ENCODE measurements at regions not wholly inside any gene's neighbourhood (a gene's known extent, or its start where the extent isn't known, plus 50 kb on each side); places are given as distances from the start of the nearest gene placed in this dataset.
"Not testable (repeated sequence)": the region's sequence is repeated elsewhere in the genome, so short reads cannot be mapped to it uniquely, and the experiment has no call there.

- 86 to 92% methylated on average over 6 of the region's 6 CpGs for WGBS, 2 donors
- ATAC-seq (ENCODE audit: low FRiP score) (no peak), DNase-seq (no peak)
- Histone ChIP-seq H3K4me3 (ENCODE audit: low read length in 2 of 2) (no peak overlapping the region), H3K9me3 (ENCODE audit: control insufficient read depth, low read length) (no peaks in the 10 kb centered on the region), H3K27ac (ENCODE audit: low read depth in 1 of 2, low read length in 2 of 2) (no peak overlapping the region), H3K27me3 (ENCODE audit: control insufficient read depth in 1 of 2, insufficient read depth in 2 of 2, low read length in 1 of 2) (no peaks in the 10 kb centered on the region), H3K36me3 (ENCODE audit: control insufficient read depth in 1 of 2, insufficient read depth in 2 of 2, low read length in 1 of 2) (no peaks in the 10 kb centered on the region), H3K4me1 (ENCODE audit: control insufficient read depth in 1 of 2, insufficient read depth in 2 of 2, low read length in 2 of 2) (no peaks in the 10 kb centered on the region)
- intact Hi-C loops (cut with DNase I): no loop called here
These were observed 131.3 kb upstream of the PCDH20 start for GRCh38 chr13:61546911-61547310.

- H3K4me3 ChIP-seq (ENCODE audit: low read length in 2 of 2): no peak overlapping the region
- DNase-seq (no peak), ATAC-seq (ENCODE audit: low FRiP score) (no peak)
- H3K9me3 ChIP-seq (ENCODE audit: control insufficient read depth, low read length): no peaks in the 10 kb centered on the region
- intact Hi-C loops (cut with DNase I): no loop called here
- 55% methylated on average over 4 of the region's 4 CpGs for WGBS, 2 donors
- H3K27ac ChIP-seq (ENCODE audit: low read depth in 1 of 2, low read length in 2 of 2): no peak overlapping the region
- no peaks in the 10 kb centered on the region for H3K36me3 ChIP-seq (ENCODE audit: control insufficient read depth in 1 of 2, insufficient read depth in 2 of 2, low read length in 1 of 2)
- H3K27me3 ChIP-seq (ENCODE audit: control insufficient read depth in 1 of 2, insufficient read depth in 2 of 2, low read length in 1 of 2): no peaks in the 10 kb centered on the region
- H3K4me1 ChIP-seq (ENCODE audit: control insufficient read depth in 1 of 2, insufficient read depth in 2 of 2, low read length in 2 of 2): no peaks in the 10 kb centered on the region
These were observed 130.8 kb upstream of the PCDH20 start for GRCh38 chr13:61546413-61546812.

GRCh38 chr13:61536433-61536832, 120.8 kb upstream of the PCDH20 start:
- H3K9me3 ChIP-seq (ENCODE audit: control insufficient read depth, low read length): no peaks in the 10 kb centered on the region
- no peaks in the 10 kb centered on the region for H3K36me3 ChIP-seq (ENCODE audit: control insufficient read depth in 1 of 2, insufficient read depth in 2 of 2, low read length in 1 of 2)
- no peak for DNase-seq
- WGBS, 2 donors: 41 to 50% methylated on average over 1 of the region's 1 CpG
- no peak for ATAC-seq (ENCODE audit: low FRiP score)
- H3K27me3 ChIP-seq (ENCODE audit: control insufficient read depth in 1 of 2, insufficient read depth in 2 of 2, low read length in 1 of 2): no peaks in the 10 kb centered on the region
- intact Hi-C loops (cut with DNase I): no loop called here
- H3K27ac ChIP-seq (ENCODE audit: low read depth in 1 of 2, low read length in 2 of 2): no peak overlapping the region
- H3K4me1 ChIP-seq (ENCODE audit: control insufficient read depth in 1 of 2, insufficient read depth in 2 of 2, low read length in 2 of 2): no peaks in the 10 kb centered on the region
- H3K4me3 ChIP-seq (ENCODE audit: low read length in 2 of 2): no peak overlapping the region

GRCh38 chr13:61531383-61532065, 115.9 kb upstream of the PCDH20 start:
- Histone ChIP-seq H3K36me3 (ENCODE audit: control insufficient read depth in 1 of 2, insufficient read depth in 2 of 2, low read length in 1 of 2) (no peaks in the 10 kb centered on the region), H3K27ac (ENCODE audit: low read depth in 1 of 2, low read length in 2 of 2) (no peak overlapping the region), H3K27me3 (ENCODE audit: control insufficient read depth in 1 of 2, insufficient read depth in 2 of 2, low read length in 1 of 2) (no peaks in the 10 kb centered on the region), H3K9me3 (ENCODE audit: control insufficient read depth, low read length) (no peaks in the 10 kb centered on the region), H3K4me3 (ENCODE audit: low read length in 2 of 2) (no peak overlapping the region), H3K4me1 (ENCODE audit: control insufficient read depth in 1 of 2, insufficient read depth in 2 of 2, low read length in 2 of 2) (no peaks in the 10 kb centered on the region)
- WGBS, 2 donors: 47 to 52% methylated on average over 10 of the region's 10 CpGs
- DNase-seq (no peak), ATAC-seq (ENCODE audit: low FRiP score) (no peak)
- intact Hi-C loops (cut with DNase I): no loop called here

GRCh38 chr13:61519214-61519613, 103.6 kb upstream of the PCDH20 start:
- intact Hi-C loops (cut with DNase I): not testable (repeated sequence)
- 81 to 82% methylated on average over 5 of the region's 5 CpGs for WGBS, 2 donors

GRCh38 chr13:61508936-61509335, 93.3 kb upstream of the PCDH20 start:
- Histone ChIP-seq H3K4me1 (ENCODE audit: control insufficient read depth in 1 of 2, insufficient read depth in 2 of 2, low read length in 2 of 2) (no peaks in the 10 kb centered on the region), H3K4me3 (ENCODE audit: low read length in 2 of 2) (no peak overlapping the region), H3K9me3 (ENCODE audit: control insufficient read depth, low read length) (no peaks in the 10 kb centered on the region), H3K27me3 (ENCODE audit: control insufficient read depth in 1 of 2, insufficient read depth in 2 of 2, low read length in 1 of 2) (no peaks in the 10 kb centered on the region), H3K27ac (ENCODE audit: low read depth in 1 of 2, low read length in 2 of 2) (no peak overlapping the region), H3K36me3 (ENCODE audit: control insufficient read depth in 1 of 2, insufficient read depth in 2 of 2, low read length in 1 of 2) (no peaks in the 10 kb centered on the region)
- WGBS, 2 donors: 81 to 89% methylated on average over 2 of the region's 2 CpGs
- no peak for ATAC-seq (ENCODE audit: low FRiP score)
- intact Hi-C loops (cut with DNase I): no loop called here
- DNase-seq: no peak

More at GRCh38 chr13:61519214-61519613, 103.6 kb upstream of the PCDH20 start:
- not testable (repeated sequence) for DNase-seq; H3K27ac ChIP-seq (ENCODE audit: low read depth in 1 of 2, low read length in 2 of 2); H3K36me3 ChIP-seq (ENCODE audit: control insufficient read depth in 1 of 2, insufficient read depth in 2 of 2, low read length in 1 of 2); ATAC-seq (ENCODE audit: low FRiP score); H3K4me1 ChIP-seq (ENCODE audit: control insufficient read depth in 1 of 2, insufficient read depth in 2 of 2, low read length in 2 of 2); H3K4me3 ChIP-seq (ENCODE audit: low read length in 2 of 2); H3K27me3 ChIP-seq (ENCODE audit: control insufficient read depth in 1 of 2, insufficient read depth in 2 of 2, low read length in 1 of 2); H3K9me3 ChIP-seq (ENCODE audit: control insufficient read depth, low read length)

- no peak for ATAC-seq (ENCODE audit: low FRiP score)
- 35 to 36% methylated on average over 1 of the region's 1 CpG for WGBS, 2 donors
These were observed 84.5 kb upstream of the PCDH20 start for GRCh38 chr13:61500176-61500575.

GRCh38 chr13:61495648-61496047, 80.0 kb upstream of the PCDH20 start:
- intact Hi-C loops (cut with DNase I): no loop called here
- ATAC-seq (ENCODE audit: low FRiP score): no peak
- 80 to 85% methylated on average over 2 of the region's 2 CpGs for WGBS, 2 donors

More at GRCh38 chr13:61500176-61500575, 84.5 kb upstream of the PCDH20 start:
- Histone ChIP-seq H3K27me3 (ENCODE audit: control insufficient read depth in 1 of 2, insufficient read depth in 2 of 2, low read length in 1 of 2) (no peaks in the 10 kb centered on the region), H3K4me1 (ENCODE audit: control insufficient read depth in 1 of 2, insufficient read depth in 2 of 2, low read length in 2 of 2) (no peaks in the 10 kb centered on the region), H3K4me3 (ENCODE audit: low read length in 2 of 2) (no peak overlapping the region), H3K9me3 (ENCODE audit: control insufficient read depth, low read length) (no peaks in the 10 kb centered on the region), H3K36me3 (ENCODE audit: control insufficient read depth in 1 of 2, insufficient read depth in 2 of 2, low read length in 1 of 2) (no peaks in the 10 kb centered on the region), H3K27ac (ENCODE audit: low read depth in 1 of 2, low read length in 2 of 2) (no peak overlapping the region)
- no peak for DNase-seq
- intact Hi-C loops (cut with DNase I): no loop called here

GRCh38 chr13:61493556-61493955, 77.9 kb upstream of the PCDH20 start:
- DNase-seq; intact Hi-C loops (cut with DNase I): not testable (repeated sequence)
- WGBS, 2 donors: 96 to 97% methylated on average over 15 of the region's 15 CpGs

More at GRCh38 chr13:61495648-61496047, 80.0 kb upstream of the PCDH20 start:
- Histone ChIP-seq H3K4me1 (ENCODE audit: control insufficient read depth in 1 of 2, insufficient read depth in 2 of 2, low read length in 2 of 2) (no peaks in the 10 kb centered on the region), H3K27me3 (ENCODE audit: control insufficient read depth in 1 of 2, insufficient read depth in 2 of 2, low read length in 1 of 2) (no peaks in the 10 kb centered on the region), H3K27ac (ENCODE audit: low read depth in 1 of 2, low read length in 2 of 2) (no peak overlapping the region), H3K36me3 (ENCODE audit: control insufficient read depth in 1 of 2, insufficient read depth in 2 of 2, low read length in 1 of 2) (no peaks in the 10 kb centered on the region), H3K9me3 (ENCODE audit: control insufficient read depth, low read length) (no peaks in the 10 kb centered on the region), H3K4me3 (ENCODE audit: low read length in 2 of 2) (no peak overlapping the region)
- no peak for DNase-seq

More at GRCh38 chr13:61493556-61493955, 77.9 kb upstream of the PCDH20 start:
- not testable (repeated sequence) for H3K27me3 ChIP-seq (ENCODE audit: control insufficient read depth in 1 of 2, insufficient read depth in 2 of 2, low read length in 1 of 2); H3K36me3 ChIP-seq (ENCODE audit: control insufficient read depth in 1 of 2, insufficient read depth in 2 of 2, low read length in 1 of 2); H3K9me3 ChIP-seq (ENCODE audit: control insufficient read depth, low read length); H3K4me1 ChIP-seq (ENCODE audit: control insufficient read depth in 1 of 2, insufficient read depth in 2 of 2, low read length in 2 of 2); H3K27ac ChIP-seq (ENCODE audit: low read depth in 1 of 2, low read length in 2 of 2); ATAC-seq (ENCODE audit: low FRiP score); H3K4me3 ChIP-seq (ENCODE audit: low read length in 2 of 2)
